Activated naive CD8-positive, alpha-beta T cell treated with anti-CD3 and anti-CD28 coated beads for 36 hours (primary cell): ENCODE measurements at regions not wholly inside any gene's neighbourhood (a gene's known extent, or its start where the extent isn't known, plus 50 kb on each side); places are given as distances from the start of the nearest gene placed in this dataset.
"Not testable (repeated sequence)": the region's sequence is repeated elsewhere in the genome, so short reads cannot be mapped to it uniquely, and the experiment has no call there.

Experiments used
- DNase-seq: peaks from one replicate; pipeline ENCODE4 v3.0.0; 2021
- H3K27ac Mint-ChIP-seq: one replicate; pipeline ENCODE4 v1.8.0; 2022; ENCODE audit warnings: mild to moderate bottlenecking, moderate library complexity, mixed read lengths
- H3K27me3 Mint-ChIP-seq: one replicate; pipeline ENCODE4 v1.8.0; 2022; ENCODE audit warnings: mild to moderate bottlenecking, mixed read lengths
- H3K36me3 Mint-ChIP-seq: one replicate; pipeline ENCODE4 v1.8.0; 2021; ENCODE audit warnings: mild to moderate bottlenecking, mixed read lengths
- H3K4me1 Mint-ChIP-seq: one replicate; pipeline ENCODE4 v1.8.0; 2021; ENCODE audit warnings: mixed read lengths
- H3K4me3 Mint-ChIP-seq: one replicate; pipeline ENCODE4 v1.8.0; 2022; ENCODE audit warnings: mild to moderate bottlenecking, moderate library complexity, mixed read lengths
- H3K9me3 Mint-ChIP-seq: one replicate; pipeline ENCODE4 v1.8.0; 2022; ENCODE audit warnings: mixed read lengths

DNA sequence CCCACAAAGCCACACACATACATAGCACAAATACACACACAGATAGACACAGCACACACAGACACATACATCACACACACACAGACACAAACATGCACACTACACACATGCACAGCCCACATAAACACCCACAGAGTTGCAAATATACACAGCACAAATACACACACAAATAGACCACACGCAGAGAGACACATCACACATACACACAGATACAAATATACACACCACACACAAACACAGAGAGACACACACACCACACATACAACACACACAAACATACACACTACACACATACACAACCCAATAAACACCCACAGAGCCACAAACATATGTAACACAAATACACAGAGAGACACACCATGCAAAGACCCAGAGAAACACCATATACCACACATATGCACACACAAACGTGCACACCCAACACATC is 154.9 kb downstream of the GLUL start:
- H3K27ac Mint-ChIP-seq, result no peak overlapping the region
- H3K9me3 Mint-ChIP-seq, result no peaks in the 10 kb centered on the region
- H3K36me3 Mint-ChIP-seq, result no peaks in the 10 kb centered on the region
- H3K4me1 Mint-ChIP-seq, result peaks cover 6% of the 10 kb centered on the region
- no peak for DNase-seq
- H3K4me3 Mint-ChIP-seq, result no peak overlapping the region
- H3K27me3 Mint-ChIP-seq, result no peaks in the 10 kb centered on the region

DNA sequence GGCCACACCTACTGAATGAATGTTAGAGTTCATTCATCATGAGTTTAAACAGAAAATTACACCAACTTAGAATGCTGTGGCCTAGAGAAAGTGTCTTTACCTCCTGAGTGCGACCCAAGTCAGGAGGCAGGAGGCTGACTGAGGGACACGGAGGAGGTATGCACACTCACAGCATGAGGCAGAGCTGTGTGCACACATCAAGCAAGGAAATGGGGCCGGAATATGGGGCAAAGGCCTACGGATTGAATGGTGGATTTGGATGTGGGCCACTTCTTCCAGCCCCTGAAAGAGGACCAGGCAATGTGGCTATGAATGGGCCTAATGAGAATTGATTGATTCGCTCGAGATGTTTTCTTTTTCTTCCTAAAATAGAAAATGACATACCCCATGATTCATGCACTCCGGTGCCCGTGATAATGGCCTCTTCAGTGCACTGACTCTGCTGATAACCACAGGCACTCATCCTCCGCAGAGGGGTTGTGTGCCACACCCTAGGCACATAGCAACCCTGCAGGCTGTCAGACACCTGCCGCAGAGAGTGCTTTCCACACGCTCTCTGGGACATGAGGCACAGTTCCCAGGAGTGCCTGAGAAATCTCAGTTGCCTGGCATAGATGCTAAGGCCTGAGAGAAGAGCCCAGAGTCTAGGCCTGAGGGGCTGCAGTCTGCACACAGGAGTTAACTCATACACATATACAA is 155.5 kb downstream of the GLUL start:
- H3K4me3 Mint-ChIP-seq, result no peak overlapping the region
- peaks cover 6% of the 10 kb centered on the region for H3K4me1 Mint-ChIP-seq
- H3K27ac Mint-ChIP-seq, result no peak overlapping the region
- H3K27me3 Mint-ChIP-seq, result no peaks in the 10 kb centered on the region
- no peaks in the 10 kb centered on the region for H3K36me3 Mint-ChIP-seq
- no peaks in the 10 kb centered on the region for H3K9me3 Mint-ChIP-seq
- no peak for DNase-seq

DNA sequence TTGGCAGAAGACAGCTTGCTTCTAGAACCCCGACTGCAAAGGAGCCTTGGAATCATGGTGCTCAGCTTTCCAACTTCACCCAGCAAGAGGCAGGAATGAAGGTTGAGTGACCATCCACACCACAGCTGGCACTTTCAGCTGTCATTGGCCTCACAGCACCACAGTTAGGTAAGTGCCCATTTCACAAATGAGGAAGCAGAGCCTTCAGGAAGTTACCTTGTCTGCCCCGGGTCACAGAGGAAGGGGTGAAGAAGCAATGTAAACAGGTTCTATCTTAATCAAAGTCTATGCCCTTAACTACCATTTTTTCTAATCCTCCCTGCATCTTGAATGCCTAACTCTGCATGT is 156.0 kb downstream of the GLUL start:
- Mint-ChIP-seq H3K9me3 (no peaks in the 10 kb centered on the region), H3K36me3 (no peaks in the 10 kb centered on the region), H3K27ac (no peak overlapping the region), H3K27me3 (no peaks in the 10 kb centered on the region), H3K4me1 (peaks cover 6% of the 10 kb centered on the region), H3K4me3 (no peak overlapping the region)
- no peak for DNase-seq

DNA sequence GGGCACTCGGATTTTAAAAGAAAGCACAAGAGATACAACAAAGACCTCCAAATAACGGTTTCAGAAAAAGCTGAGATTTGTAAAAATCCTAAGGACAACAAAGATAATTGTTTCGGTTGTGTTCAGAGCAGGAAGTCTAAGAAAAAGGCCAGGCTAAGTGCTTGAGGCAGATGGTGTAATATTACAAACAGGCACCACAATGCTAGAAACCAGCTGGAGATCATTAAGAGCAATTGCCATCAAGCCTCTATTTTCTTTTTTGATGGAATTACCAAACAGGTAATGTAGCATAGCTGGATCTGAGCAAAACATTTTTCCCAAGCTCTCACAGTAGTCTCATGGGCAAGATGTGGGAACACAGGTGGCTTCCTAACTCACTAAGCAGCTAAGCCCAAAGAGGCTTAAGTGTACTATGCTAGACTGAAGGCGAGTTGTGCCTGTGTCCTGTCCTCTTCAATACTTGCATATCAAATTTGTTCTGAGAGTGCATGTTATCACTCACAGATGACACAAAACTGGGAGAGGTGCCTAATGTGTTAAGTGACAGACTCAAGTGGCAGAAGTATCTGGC is 161.6 kb downstream of the GLUL start:
- Mint-ChIP-seq H3K4me1 (no peaks in the 10 kb centered on the region), H3K9me3 (no peaks in the 10 kb centered on the region), H3K4me3 (no peak overlapping the region), H3K27ac (no peak overlapping the region), H3K36me3 (no peaks in the 10 kb centered on the region), H3K27me3 (no peaks in the 10 kb centered on the region)
- DNase-seq, result no peak

DNA sequence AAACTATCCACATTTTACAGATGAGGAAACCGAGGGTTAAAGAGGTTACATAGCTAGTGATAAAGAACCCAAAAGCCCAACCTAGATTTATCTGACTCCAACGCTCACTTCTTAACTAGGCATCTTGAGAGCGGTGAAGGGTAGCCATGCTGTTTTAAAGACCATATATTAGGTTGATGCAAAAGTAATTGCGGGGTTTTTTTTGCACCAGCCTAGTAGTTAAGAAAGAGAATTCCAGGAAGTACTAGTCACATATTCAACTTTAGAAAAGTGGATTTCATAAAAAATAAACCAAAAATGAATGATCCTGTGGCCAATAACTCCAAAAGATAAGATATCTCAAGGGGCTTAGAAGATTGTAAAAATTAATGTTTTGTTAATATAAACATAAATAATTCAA is 162.1 kb downstream of the GLUL start:
- DNase-seq, result no peak
- H3K4me3 Mint-ChIP-seq, result no peak overlapping the region
- no peak overlapping the region for H3K27ac Mint-ChIP-seq
- no peaks in the 10 kb centered on the region for H3K4me1 Mint-ChIP-seq
- no peaks in the 10 kb centered on the region for H3K27me3 Mint-ChIP-seq
- H3K9me3 Mint-ChIP-seq, result peaks cover under 1% of the 10 kb centered on the region
- H3K36me3 Mint-ChIP-seq, result no peaks in the 10 kb centered on the region

DNA sequence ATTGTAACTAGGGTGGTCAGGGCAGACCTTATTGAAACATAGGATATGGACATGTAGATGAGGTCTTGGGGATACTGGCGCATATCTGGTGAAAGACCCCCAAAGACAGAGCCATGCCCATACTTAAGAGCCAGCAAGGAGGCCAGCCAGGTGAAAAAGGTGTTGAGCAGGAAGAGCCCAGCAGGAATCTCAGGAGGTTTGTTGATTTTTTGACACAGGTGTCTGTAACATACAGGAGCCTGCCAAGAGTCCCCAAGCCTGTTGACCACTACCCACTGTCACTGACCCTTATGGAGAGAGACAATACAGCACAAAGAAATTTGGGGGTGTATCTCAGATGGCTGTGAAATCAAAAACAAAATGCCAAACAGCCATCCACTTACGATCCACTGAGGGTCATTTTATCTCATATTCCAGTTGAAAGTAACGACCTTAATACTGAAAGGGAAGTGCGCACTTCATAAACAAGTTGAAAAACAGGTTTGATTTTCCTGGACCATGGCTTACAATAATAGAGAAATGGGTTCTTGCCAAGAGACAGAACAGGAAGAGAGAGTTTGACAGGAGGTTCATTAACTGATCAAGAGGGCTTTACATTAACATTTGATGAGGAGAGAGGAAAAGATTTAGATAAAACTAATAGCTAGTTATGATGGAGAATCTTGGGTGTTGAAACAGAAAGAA is 163.6 kb downstream of the GLUL start:
- Mint-ChIP-seq H3K9me3 (peaks cover 2% of the 10 kb centered on the region), H3K36me3 (no peaks in the 10 kb centered on the region), H3K4me1 (no peaks in the 10 kb centered on the region), H3K27ac (no peak overlapping the region), H3K4me3 (no peak overlapping the region), H3K27me3 (no peaks in the 10 kb centered on the region)
- DNase-seq, result no peak

DNA sequence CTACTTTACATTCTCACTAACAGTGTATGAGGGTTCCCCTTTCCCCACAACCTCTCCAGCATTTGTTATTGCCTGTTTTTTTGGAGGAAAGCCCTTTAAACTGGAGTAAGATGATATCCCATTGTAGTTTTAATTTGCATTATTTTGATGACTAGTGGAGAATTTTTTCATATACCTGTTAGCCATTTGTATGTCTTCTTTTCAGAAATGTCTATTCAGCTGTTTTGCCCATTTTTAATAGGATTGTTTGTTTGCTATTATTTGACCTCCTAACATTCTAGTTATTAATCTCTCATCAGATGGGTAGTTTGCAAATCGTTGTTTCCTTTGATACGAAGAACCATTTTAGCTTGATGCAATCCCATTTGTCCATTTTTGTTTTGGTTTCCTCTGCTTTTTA is 165.0 kb downstream of the GLUL start:
- peaks cover 6% of the 10 kb centered on the region for H3K9me3 Mint-ChIP-seq
- H3K36me3 Mint-ChIP-seq, result peaks cover 4% of the 10 kb centered on the region
- H3K4me3 Mint-ChIP-seq, result no peak overlapping the region
- DNase-seq, result no peak
- no peaks in the 10 kb centered on the region for H3K4me1 Mint-ChIP-seq
- H3K27me3 Mint-ChIP-seq, result no peaks in the 10 kb centered on the region
- H3K27ac Mint-ChIP-seq, result no peak overlapping the region

DNA sequence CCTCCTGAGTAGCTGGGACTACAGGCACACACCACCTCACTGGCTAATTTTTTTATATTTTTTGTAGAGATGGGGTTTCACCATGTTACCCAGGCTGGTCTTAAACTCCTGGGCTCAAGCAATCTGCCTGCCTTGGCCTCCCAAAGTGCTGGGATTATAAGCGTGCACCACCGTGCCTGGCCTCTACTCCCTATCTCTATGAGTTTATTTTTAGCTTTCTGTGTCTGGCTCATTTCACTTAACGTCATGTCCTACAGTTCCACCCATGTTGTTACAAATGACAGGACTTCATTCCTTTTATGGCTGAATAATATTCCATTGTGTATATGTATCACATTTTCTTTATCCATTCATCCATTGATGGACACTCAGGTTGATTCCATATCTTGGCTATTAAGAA is 164.2 kb upstream of the ZNF648 start:
- H3K4me3 Mint-ChIP-seq, H3K4me1 Mint-ChIP-seq, H3K9me3 Mint-ChIP-seq, H3K27me3 Mint-ChIP-seq, DNase-seq, H3K27ac Mint-ChIP-seq, H3K36me3 Mint-ChIP-seq: not testable (repeated sequence)

DNA sequence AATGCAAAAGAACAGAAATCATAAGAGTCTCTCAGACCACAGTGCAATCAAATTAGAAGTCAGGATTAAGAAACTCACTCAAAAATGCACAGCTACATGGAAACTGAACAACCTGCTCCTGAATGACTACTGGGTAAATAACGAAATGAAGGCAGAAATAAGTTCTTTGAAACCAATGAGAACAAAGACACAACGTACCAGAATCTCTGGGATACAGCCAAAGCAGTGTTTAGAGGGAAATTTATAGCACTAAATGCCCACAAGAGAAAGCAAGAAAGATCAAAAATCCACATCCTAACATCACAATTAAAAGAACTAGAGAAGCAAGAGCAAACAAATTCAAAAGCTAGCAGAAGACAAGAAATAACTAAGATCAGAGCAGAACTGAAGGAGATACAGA is 160.5 kb upstream of the ZNF648 start:
- not testable (repeated sequence) for H3K4me3 Mint-ChIP-seq, H3K27me3 Mint-ChIP-seq, H3K4me1 Mint-ChIP-seq, H3K27ac Mint-ChIP-seq, DNase-seq
- peaks cover 15% of the 10 kb centered on the region for H3K9me3 Mint-ChIP-seq
- peaks cover 10% of the 10 kb centered on the region for H3K36me3 Mint-ChIP-seq

DNA sequence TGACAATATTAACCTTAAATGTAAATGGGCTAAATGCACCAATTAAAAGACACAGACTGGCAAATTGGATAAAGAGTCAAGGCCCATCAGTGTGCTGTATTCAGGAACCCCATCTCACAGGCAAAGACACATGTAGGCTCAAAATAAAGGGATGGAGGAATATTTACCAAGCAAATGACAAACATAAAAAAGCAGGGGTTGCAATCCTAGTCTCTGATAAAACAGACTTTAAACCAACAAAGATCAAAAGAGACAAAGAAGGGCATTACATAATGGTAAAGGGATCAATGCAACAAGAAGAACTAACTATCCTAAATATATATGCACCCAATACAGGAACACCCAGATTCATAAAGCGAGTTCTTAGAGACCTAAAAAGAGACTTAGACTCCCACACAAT is 159.9 kb upstream of the ZNF648 start:
- peaks cover 15% of the 10 kb centered on the region for H3K9me3 Mint-ChIP-seq
- not testable (repeated sequence) for H3K27me3 Mint-ChIP-seq, H3K27ac Mint-ChIP-seq, DNase-seq, H3K4me3 Mint-ChIP-seq, H3K4me1 Mint-ChIP-seq
- H3K36me3 Mint-ChIP-seq, result peaks cover 10% of the 10 kb centered on the region

DNA sequence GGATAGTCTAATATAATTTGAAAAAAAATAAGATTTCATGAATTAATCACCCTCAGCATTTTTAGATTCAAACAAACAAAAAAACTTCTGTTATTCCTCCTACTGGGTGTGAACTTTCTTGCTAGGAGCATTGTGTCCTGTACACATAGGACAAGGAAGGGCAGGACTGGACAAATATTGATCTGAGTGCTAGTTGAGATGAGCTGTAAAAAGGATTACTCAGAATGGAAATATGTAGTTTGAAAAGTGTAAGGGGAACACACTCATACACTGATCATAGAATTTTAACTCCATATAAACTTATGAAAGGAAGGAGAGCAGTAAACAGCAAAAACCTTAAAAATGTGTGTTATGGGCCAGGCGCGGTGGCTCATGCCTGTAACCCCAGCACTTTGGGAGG is 156.5 kb upstream of the ZNF648 start:
- Mint-ChIP-seq H3K4me3 (no peak overlapping the region), H3K27ac (no peak overlapping the region)

DNA sequence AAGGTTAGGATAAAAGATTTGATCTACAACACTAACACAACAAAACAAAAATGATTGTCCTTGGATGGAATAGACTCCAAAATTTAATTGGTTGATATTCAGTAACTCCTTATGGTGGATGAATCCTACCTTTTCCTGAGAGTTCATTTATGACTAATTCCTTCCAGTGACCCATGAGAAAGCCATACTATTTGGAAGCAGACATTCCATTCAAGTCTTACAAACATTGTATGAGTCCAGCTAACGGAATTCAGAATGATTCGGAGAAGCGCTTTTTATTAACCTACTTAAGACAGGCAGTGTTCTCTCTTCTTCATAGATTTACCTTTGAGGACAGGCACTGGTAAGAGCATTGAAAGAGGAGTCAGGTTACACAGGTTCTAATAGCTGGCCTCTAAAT is 155.6 kb upstream of the ZNF648 start:
- Mint-ChIP-seq H3K4me1 (no peaks in the 10 kb centered on the region), H3K4me3 (no peak overlapping the region), H3K27ac (no peak overlapping the region), H3K9me3 (peaks cover 13% of the 10 kb centered on the region), H3K27me3 (no peaks in the 10 kb centered on the region), H3K36me3 (peaks cover 10% of the 10 kb centered on the region)
- DNase-seq, result no peak

More for the DNA sequence above, 156.5 kb upstream of the ZNF648 start:
- H3K36me3 Mint-ChIP-seq, result peaks cover 10% of the 10 kb centered on the region
- H3K9me3 Mint-ChIP-seq, result peaks cover 13% of the 10 kb centered on the region
- H3K27me3 Mint-ChIP-seq, result no peaks in the 10 kb centered on the region
- DNase-seq, result no peak
- no peaks in the 10 kb centered on the region for H3K4me1 Mint-ChIP-seq

DNA sequence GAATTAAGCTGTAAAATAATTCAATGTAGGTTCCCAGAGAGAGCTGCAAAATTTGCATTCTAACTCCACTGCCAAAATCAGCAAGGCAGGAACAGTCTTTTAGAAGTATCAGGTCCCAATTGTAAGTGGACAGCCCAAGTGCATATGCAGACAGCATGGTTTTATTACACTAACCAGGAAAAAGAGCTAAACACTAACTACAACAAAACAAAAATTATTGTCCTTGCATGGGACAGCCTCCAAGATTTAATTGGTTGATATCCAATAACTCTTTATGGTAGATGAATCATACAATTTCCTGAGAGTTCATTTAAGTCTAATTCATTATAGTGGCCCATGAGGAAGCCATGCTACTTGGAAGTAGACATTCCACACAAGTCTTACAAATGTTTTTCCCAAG is 154.3 kb upstream of the ZNF648 start:
- Mint-ChIP-seq H3K36me3 (peaks cover 6% of the 10 kb centered on the region), H3K27ac (no peak overlapping the region), H3K4me1 (no peaks in the 10 kb centered on the region), H3K4me3 (no peak overlapping the region), H3K27me3 (no peaks in the 10 kb centered on the region), H3K9me3 (peaks cover 8% of the 10 kb centered on the region)
- no peak for DNase-seq

DNA sequence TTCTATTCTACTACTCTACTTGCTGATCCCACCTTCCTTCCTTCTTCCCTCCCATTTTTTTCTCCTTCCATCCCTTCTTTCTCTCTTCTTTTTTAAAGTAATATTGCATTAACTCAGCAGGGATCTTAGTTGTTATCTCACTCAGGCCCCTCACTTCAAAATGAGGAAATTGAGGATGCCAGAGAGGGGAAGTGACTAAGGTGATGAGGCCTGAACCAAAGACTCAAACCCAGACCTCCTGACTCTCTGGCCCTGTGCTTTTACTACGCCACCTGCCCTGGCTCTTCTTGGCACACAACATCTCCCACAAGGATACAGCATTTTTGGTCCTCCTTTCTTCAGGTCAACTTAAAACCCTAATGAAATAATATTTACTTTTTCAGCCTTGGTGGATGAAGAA is 151.7 kb upstream of the ZNF648 start:
- no peak overlapping the region for H3K27ac Mint-ChIP-seq
- no peaks in the 10 kb centered on the region for H3K36me3 Mint-ChIP-seq
- DNase-seq, result no peak
- no peaks in the 10 kb centered on the region for H3K4me1 Mint-ChIP-seq
- no peaks in the 10 kb centered on the region for H3K9me3 Mint-ChIP-seq
- H3K27me3 Mint-ChIP-seq, result no peaks in the 10 kb centered on the region
- no peak overlapping the region for H3K4me3 Mint-ChIP-seq

DNA sequence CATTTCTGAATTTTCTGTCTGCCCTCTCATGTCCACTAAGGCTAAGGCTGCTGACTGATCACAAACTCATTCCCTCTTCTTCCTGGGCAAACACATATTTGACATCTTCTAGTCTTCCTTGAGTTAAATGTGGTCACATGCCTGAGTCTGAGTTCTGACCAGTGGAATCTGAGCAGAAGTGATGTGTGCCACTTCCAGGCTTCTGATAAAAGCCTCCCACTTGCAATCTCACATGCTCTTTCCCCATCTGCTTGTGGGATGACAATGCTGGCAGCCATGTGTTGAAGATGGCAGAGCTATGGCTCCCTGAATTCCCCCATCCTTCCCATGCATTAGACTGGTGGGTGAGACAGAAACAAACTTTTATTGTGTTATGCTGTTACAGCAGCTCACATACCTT is 149.9 kb upstream of the ZNF648 start:
- H3K4me3 Mint-ChIP-seq, result no peak overlapping the region
- no peaks in the 10 kb centered on the region for H3K36me3 Mint-ChIP-seq
- H3K4me1 Mint-ChIP-seq, result peaks cover 4% of the 10 kb centered on the region
- no peaks in the 10 kb centered on the region for H3K27me3 Mint-ChIP-seq
- no peak for DNase-seq
- H3K27ac Mint-ChIP-seq, result no peak overlapping the region
- no peaks in the 10 kb centered on the region for H3K9me3 Mint-ChIP-seq

DNA sequence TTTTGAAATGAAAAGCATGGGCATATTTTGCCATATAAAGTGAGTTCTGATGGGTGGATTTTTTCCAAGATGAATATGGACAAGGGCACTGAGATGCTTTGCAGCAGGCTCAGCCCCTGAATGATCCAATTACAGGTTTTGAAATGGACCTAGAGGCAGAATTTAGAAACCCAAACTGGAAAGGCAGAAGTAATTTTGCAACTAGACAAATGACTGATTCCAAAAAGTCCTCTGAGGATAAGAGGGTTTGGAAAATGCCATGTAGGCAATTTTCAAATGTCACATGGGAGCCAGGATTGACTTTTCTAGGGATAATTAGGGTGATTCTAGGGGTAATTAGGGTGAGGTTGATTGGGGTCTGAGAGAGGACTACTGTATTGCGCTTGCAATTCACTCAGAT is 148.9 kb upstream of the ZNF648 start:
- H3K9me3 Mint-ChIP-seq, result no peaks in the 10 kb centered on the region
- H3K36me3 Mint-ChIP-seq, result no peaks in the 10 kb centered on the region
- peaks cover 8% of the 10 kb centered on the region for H3K4me1 Mint-ChIP-seq
- no peak overlapping the region for H3K27ac Mint-ChIP-seq
- DNase-seq, result no peak
- H3K4me3 Mint-ChIP-seq, result no peak overlapping the region
- H3K27me3 Mint-ChIP-seq, result no peaks in the 10 kb centered on the region
